Gastroesophageal sphincter (tissue), 4 donors: ENCODE measurements at regions not wholly inside any gene's neighbourhood (a gene's known extent, or its start where the extent isn't known, plus 50 kb on each side); places are given as distances from the start of the nearest gene placed in this dataset.

Experiments
- ATAC-seq: fragments of 150-250 bp; one replicate; pipeline ENCODE4 v1.9.1; 2016; ENCODE audit warnings: mild to moderate bottlenecking, moderate library complexity
- H3K27ac ChIP-seq, 4 donors: fragments of 200-600 bp; sonication (generic) in 3 of 4; 1 replicate in 3 of 4; 2 replicates in 1 of 4; pipeline ENCODE4 v1.5.1; 2016 to 2019
- H3K27me3 ChIP-seq: fragments of 200-600 bp; sonication (generic); one replicate; pipeline ENCODE4 v1.5.1; 2019
- H3K36me3 ChIP-seq, 2 donors: fragments of 200-600 bp; sonication (generic); one replicate each; pipeline ENCODE4 v1.5.1; 2019; ENCODE audit warnings: control low read depth in 1 of 2
- H3K4me1 ChIP-seq, 3 donors: fragments of 200-600 bp; sonication (generic); 1 replicate in 2 of 3; 2 replicates in 1 of 3; pipeline ENCODE4 v1.5.1; 2016 to 2019; ENCODE audit warnings: control low read depth in 2 of 3
- H3K4me3 ChIP-seq, 2 donors: fragments of 200-600 bp; sonication (generic); one replicate each; pipeline ENCODE4 v1.5.1; 2019; ENCODE audit warnings: mild to moderate bottlenecking in 1 of 2, moderate library complexity in 1 of 2
- H3K9me3 ChIP-seq, 3 donors: fragments of 200-600 bp; sonication (generic); one replicate each; pipeline ENCODE4 v1.5.1; 2017 to 2019; ENCODE audit warnings: control low read depth in 2 of 3
- CTCF ChIP-seq, 4 experiments: fragments of 200-600 bp in 2 of 4; fragments of 450-650 bp in 2 of 4; sonication (generic) in 1 of 4; IDR thresholded peaks; one replicate each; pipeline ENCODE4 v1.5.1; 2017 to 2019; ENCODE audit warnings: antibody characterized with exemption in 4 of 4, mild to moderate bottlenecking in 2 of 4, moderate library complexity in 2 of 4
- EP300 ChIP-seq: sonication (generic); formaldehyde crosslinking; IDR thresholded peaks from one replicate; pipeline ENCODE4 v1.6.1; 2017; ENCODE audit warnings: antibody characterized with exemption, mild to moderate bottlenecking
- POLR2A ChIP-seq, 2 donors: fragments of 450-650 bp; IDR thresholded peaks; one replicate each; pipeline ENCODE4 v1.6.1; 2017; ENCODE audit warnings: antibody characterized with exemption in 2 of 2, mild to moderate bottlenecking in 2 of 2, moderate library complexity in 1 of 2
- POLR2AphosphoS5 ChIP-seq: sonication (generic); formaldehyde crosslinking; IDR thresholded peaks from one replicate; pipeline ENCODE4 v1.6.1; 2017; ENCODE audit warnings: antibody characterized with exemption
- WGBS, 2 donors: methylation state at CpG; one replicate each; pipeline ENCODE4 v1.1.5; 2018; ENCODE audit warnings: low coverage in 1 of 2; 5-methylcytosine and 5-hydroxymethylcytosine counted together

- Histone ChIP-seq H3K4me3 (no peak overlapping the region), H3K27ac (peak overlapping the region in 1 of 4 donors; percentile 15), H3K4me1 (peaks cover 0 to 54% (median 0%) of the 10 kb centered on the region in 3 donors), H3K36me3 (no peaks in the 10 kb centered on the region), H3K9me3 (no peaks in the 10 kb centered on the region), H3K27me3 (no peaks in the 10 kb centered on the region)
- no peak for TF ChIP-seq POLR2A (IDR thresholded peaks at IDR 0.05)
- no peak for TF ChIP-seq POLR2AphosphoS5
- TF ChIP-seq EP300: no peak
- TF ChIP-seq CTCF (IDR thresholded peaks at IDR 0.05): no peak
- no peak for ATAC-seq
- 78 to 92% methylated on average over 4 to 5 of the region's 5 CpGs for WGBS, 2 donors
Observed at GRCh38 chr12:93133361-93133760, 204.3 kb upstream of the EEA1 start.

DNA sequence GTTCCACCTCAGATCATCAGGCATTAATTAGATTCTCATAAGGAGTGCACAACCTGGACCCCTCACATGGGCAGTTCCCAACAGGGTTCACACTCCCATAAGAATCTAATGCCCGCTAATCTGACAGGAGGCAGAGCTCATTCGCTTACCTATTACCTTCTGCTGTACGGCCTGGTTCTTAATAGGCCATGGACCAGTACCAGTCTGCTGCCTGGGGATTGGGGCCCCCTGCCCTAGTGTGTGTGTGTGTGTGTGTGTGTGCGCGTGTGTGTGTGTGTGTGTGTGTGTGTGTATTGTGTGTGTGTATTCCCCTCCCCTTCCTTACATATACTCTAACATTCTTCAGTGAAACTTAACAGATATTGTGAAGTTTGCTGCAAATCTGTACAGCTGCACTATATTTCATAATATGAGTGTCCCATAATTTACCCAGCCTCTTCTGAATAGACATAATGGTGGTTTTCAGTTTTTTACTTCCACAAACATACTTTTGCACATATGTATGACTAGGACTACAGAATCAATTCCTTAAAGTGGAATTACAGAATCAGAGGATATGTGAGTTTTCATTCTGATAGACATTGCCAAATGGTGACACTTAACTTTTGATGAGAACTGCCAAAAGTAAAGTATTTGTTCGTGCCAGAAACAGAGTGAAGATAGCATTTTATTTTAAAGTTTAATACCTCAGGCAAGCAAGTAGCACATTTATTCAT is 205.2 kb upstream of the EEA1 start:
- no peaks in the 10 kb centered on the region for H3K36me3 ChIP-seq
- H3K4me1 ChIP-seq: peaks cover 0 to 58% (median 0%) of the 10 kb centered on the region in 3 donors
- H3K4me3 ChIP-seq: no peak overlapping the region
- WGBS, 2 donors: 64 to 92% methylated on average over 1 to 3 of the region's 6 CpGs
- H3K27me3 ChIP-seq: no peaks in the 10 kb centered on the region
- no peak for ATAC-seq
- H3K9me3 ChIP-seq: no peaks in the 10 kb centered on the region
- no peak for TF ChIP-seq CTCF (IDR thresholded peaks at IDR 0.05)
- no peak for TF ChIP-seq POLR2AphosphoS5
- no peak for TF ChIP-seq POLR2A (IDR thresholded peaks at IDR 0.05)
- no peak for TF ChIP-seq EP300
- peak overlapping the region in 2 of 4 donors; percentile 63 to 72 for H3K27ac ChIP-seq

- no peaks in the 10 kb centered on the region for H3K27me3 ChIP-seq
- peaks cover 0 to 60% (median 0%) of the 10 kb centered on the region in 3 donors for H3K4me1 ChIP-seq
- no peak for ATAC-seq
- H3K27ac ChIP-seq: peak overlapping the region in 2 of 4 donors; percentile 63 to 72
- no peak overlapping the region for H3K4me3 ChIP-seq
- H3K9me3 ChIP-seq: no peaks in the 10 kb centered on the region
- no peaks in the 10 kb centered on the region for H3K36me3 ChIP-seq
- no peak for TF ChIP-seq EP300
- TF ChIP-seq POLR2AphosphoS5: no peak
- no peak for TF ChIP-seq POLR2A (IDR thresholded peaks at IDR 0.05)
- no peak for TF ChIP-seq CTCF (IDR thresholded peaks at IDR 0.05)
- WGBS, 2 donors: 81 to 95% methylated on average over 3 of the region's 3 CpGs
Observed at GRCh38 chr12:93134893-93135285, 205.8 kb upstream of the EEA1 start.

- H3K9me3 ChIP-seq: no peaks in the 10 kb centered on the region
- no peaks in the 10 kb centered on the region for H3K27me3 ChIP-seq
- no peaks in the 10 kb centered on the region for H3K36me3 ChIP-seq
- 75 to 78% methylated on average over 5 to 6 of the region's 6 CpGs for WGBS, 2 donors
- peak overlapping the region in 3 of 4 donors; percentile 7 to 72 (median 63) for H3K27ac ChIP-seq
- no peak for ATAC-seq
- H3K4me3 ChIP-seq: no peak overlapping the region
- TF ChIP-seq CTCF (IDR thresholded peaks at IDR 0.05): no peak
- TF ChIP-seq POLR2AphosphoS5: no peak
- TF ChIP-seq EP300: no peak
- TF ChIP-seq POLR2A (IDR thresholded peaks at IDR 0.05): no peak
- H3K4me1 ChIP-seq: peaks cover 0 to 57% (median 0%) of the 10 kb centered on the region in 3 donors
Observed at GRCh38 chr12:93135286-93136239, 206.5 kb upstream of the EEA1 start.
